WTC11 (cell line): ENCODE measurements at regions not wholly inside any gene's neighbourhood (a gene's known extent, or its start where the extent isn't known, plus 50 kb on each side); places are given as distances from the start of the nearest gene placed in this dataset.

Experiments
- ATAC-seq: fragments of 200-7000 bp; cut with Tn5 transposase; 2 replicates; pipeline ENCODE4 v1.10.0; 2021; ENCODE audit warnings: mild to moderate bottlenecking, moderate library complexity
- CTCF ChIA-PET: fragments of 300-600 bp; sonication (Branson Sonifier 250); formaldehyde crosslinking; loops from one replicate; lab custom pipeline; 2021; ENCODE audit warnings: antibody characterized with exemption; lab: Charles Lee
- POLR2A ChIA-PET: fragments of 350-600 bp; sonication (Branson Sonifier 250); formaldehyde crosslinking; loops from one replicate; lab custom pipeline; 2021; ENCODE audit warnings: antibody characterized with exemption; lab: Charles Lee
- DNase-seq: peaks from one replicate; pipeline ENCODE4 v3.0.0; 2021; ENCODE audit warnings: low spot score
- H3K27ac Mint-ChIP-seq: 2 replicates; pipeline ENCODE4 v1.8.0; 2021; ENCODE audit warnings: mixed read lengths
- H3K27me3 Mint-ChIP-seq: 2 replicates; pipeline ENCODE4 v1.8.0; 2021; ENCODE audit warnings: low read depth, mild to moderate bottlenecking, moderate library complexity, mixed read lengths
- H3K36me3 Mint-ChIP-seq: 2 replicates; pipeline ENCODE4 v1.8.0; 2021; ENCODE audit warnings: mixed read lengths
- H3K4me1 Mint-ChIP-seq: 2 replicates; pipeline ENCODE4 v1.8.0; 2022; ENCODE audit warnings: mixed read lengths
- H3K4me3 Mint-ChIP-seq: 2 replicates; pipeline ENCODE4 v1.8.0; 2021; ENCODE audit warnings: mild to moderate bottlenecking, moderate library complexity, mixed read lengths
- H3K9me3 Mint-ChIP-seq: 2 replicates; pipeline ENCODE4 v1.8.0; 2021; ENCODE audit warnings: mixed read lengths
- CREB1 ChIP-seq: sonication (generic); formaldehyde crosslinking; IDR thresholded peaks from 2 replicates; pipeline ENCODE4 v1.8.0; 2023; ENCODE audit warnings: mild to moderate bottlenecking, missing genetic modification reagents
- EMX1 ChIP-seq: fragments of 250-450 bp; sonication (Bioruptor Pico); IDR thresholded peaks from 2 replicates; pipeline ENCODE4 v1.8.0; 2021; ENCODE audit warnings: mild to moderate bottlenecking
- GABPB1 ChIP-seq: sonication (generic); formaldehyde crosslinking; IDR thresholded peaks from 2 replicates; pipeline ENCODE4 v1.8.1; 2023; ENCODE audit warnings: mild to moderate bottlenecking, missing genetic modification reagents
- GTF2I ChIP-seq: fragments of 250-450 bp; sonication (Bioruptor Pico); conservative IDR thresholded peaks from 2 replicates; pipeline ENCODE4 v1.4.0; 2021; ENCODE audit warnings: mild to moderate bottlenecking
- MYBL2 ChIP-seq: sonication (generic); formaldehyde crosslinking; IDR thresholded peaks from 2 replicates; pipeline ENCODE4 v1.8.1; 2023; ENCODE audit warnings: mild to moderate bottlenecking, moderate library complexity, missing genetic modification reagents
- NFYB ChIP-seq: sonication (generic); formaldehyde crosslinking; conservative IDR thresholded peaks from 2 replicates; pipeline ENCODE4 v1.8.0; 2022; ENCODE audit warnings: low read depth, missing genetic modification reagents
- NR2C2 ChIP-seq: sonication (generic); formaldehyde crosslinking; IDR thresholded peaks from 2 replicates; pipeline ENCODE4 v1.8.0; 2022; ENCODE audit warnings: mild to moderate bottlenecking, missing genetic modification reagents
- SMAD4 ChIP-seq: sonication (generic); formaldehyde crosslinking; IDR thresholded peaks from 2 replicates; pipeline ENCODE4 v1.8.0; 2022; ENCODE audit warnings: mild to moderate bottlenecking, missing genetic modification reagents
- TF ChIP-seq, protein P1 (sequence below): sonication (generic); formaldehyde crosslinking; IDR thresholded peaks from 2 replicates; pipeline ENCODE4 v1.8.1; 2023; ENCODE audit warnings: mild to moderate bottlenecking, missing genetic modification reagents, moderate library complexity
- TF ChIP-seq, protein P2 (sequence below): sonication (generic); formaldehyde crosslinking; IDR thresholded peaks from 2 replicates; pipeline ENCODE4 v1.8.0; 2022; ENCODE audit warnings: mild to moderate bottlenecking, missing genetic modification reagents
- TF ChIP-seq, protein P3 (sequence below): sonication (generic); formaldehyde crosslinking; IDR thresholded peaks from 2 replicates; pipeline ENCODE4 v1.8.1; 2023; ENCODE audit warnings: mild to moderate bottlenecking, missing genetic modification reagents
- TF ChIP-seq, protein P4 (sequence below): sonication (generic); formaldehyde crosslinking; IDR thresholded peaks from 2 replicates; pipeline ENCODE4 v1.8.1; 2023; ENCODE audit warnings: mild to moderate bottlenecking, missing genetic modification reagents, borderline replicate concordance
- TF ChIP-seq, protein P5 (sequence below): fragments of 250-450 bp; sonication (Bioruptor Pico); conservative IDR thresholded peaks from 2 replicates; pipeline ENCODE4 v1.9.0; 2021; ENCODE audit warnings: mild to moderate bottlenecking

DNA sequence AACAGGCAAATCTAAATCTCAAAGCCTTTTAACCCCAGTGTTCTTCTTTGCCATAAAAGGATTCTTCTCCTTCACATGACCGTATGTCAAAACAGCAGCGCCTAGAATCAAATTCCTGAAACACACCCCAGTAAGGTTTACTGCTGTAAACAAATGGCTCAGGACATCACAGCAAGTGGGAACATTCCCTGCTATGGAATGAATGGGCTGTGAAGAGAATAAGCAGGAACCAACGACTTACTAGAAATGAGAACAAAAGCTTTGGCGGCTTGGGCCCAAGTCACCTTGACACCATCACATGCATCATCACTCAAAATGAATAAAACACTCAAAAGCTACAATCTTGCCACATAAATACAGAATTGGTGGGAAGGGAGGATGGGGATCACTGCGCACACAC, 80.4 kb upstream of the SPATA13 start:
- DNase-seq, result no peak

DNA sequence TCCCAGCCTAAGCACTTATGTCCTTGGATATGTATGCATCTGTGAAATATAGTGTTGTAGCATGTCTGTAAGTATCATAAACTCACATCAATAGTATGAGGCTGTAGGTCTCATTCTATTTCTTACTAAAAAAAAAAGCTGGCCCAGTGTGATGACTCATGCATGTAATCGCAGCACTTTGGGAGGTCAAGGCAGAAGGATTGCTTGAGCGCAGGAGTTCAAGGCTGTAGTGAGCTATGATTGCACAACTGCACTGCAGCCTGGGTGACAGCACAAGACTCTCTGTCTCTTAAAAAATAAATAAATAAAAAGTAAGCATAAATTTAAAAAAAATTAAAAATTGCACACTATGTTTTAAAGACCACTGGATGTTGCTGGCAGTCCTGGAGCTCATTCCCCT, 79.1 kb upstream of the SPATA13 start:
- TF ChIP-seq, protein P1, sequence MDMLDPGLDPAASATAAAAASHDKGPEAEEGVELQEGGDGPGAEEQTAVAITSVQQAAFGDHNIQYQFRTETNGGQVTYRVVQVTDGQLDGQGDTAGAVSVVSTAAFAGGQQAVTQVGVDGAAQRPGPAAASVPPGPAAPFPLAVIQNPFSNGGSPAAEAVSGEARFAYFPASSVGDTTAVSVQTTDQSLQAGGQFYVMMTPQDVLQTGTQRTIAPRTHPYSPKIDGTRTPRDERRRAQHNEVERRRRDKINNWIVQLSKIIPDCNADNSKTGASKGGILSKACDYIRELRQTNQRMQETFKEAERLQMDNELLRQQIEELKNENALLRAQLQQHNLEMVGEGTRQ (CRISPR knock-in tag), result no peak
- TF ChIP-seq SMAD4 (CRISPR knock-in tag) (no peak), GABPB1 (CRISPR knock-in tag) (no peak), NR2C2 (CRISPR knock-in tag) (no peak), MYBL2 (CRISPR knock-in tag) (no peak), CREB1 (CRISPR knock-in tag) (no peak), GTF2I (CRISPR knock-in tag) (no peak)
- TF ChIP-seq, protein P2, sequence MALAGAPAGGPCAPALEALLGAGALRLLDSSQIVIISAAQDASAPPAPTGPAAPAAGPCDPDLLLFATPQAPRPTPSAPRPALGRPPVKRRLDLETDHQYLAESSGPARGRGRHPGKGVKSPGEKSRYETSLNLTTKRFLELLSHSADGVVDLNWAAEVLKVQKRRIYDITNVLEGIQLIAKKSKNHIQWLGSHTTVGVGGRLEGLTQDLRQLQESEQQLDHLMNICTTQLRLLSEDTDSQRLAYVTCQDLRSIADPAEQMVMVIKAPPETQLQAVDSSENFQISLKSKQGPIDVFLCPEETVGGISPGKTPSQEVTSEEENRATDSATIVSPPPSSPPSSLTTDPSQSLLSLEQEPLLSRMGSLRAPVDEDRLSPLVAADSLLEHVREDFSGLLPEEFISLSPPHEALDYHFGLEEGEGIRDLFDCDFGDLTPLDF (CRISPR knock-in tag), result no peak
- TF ChIP-seq, protein P3, sequence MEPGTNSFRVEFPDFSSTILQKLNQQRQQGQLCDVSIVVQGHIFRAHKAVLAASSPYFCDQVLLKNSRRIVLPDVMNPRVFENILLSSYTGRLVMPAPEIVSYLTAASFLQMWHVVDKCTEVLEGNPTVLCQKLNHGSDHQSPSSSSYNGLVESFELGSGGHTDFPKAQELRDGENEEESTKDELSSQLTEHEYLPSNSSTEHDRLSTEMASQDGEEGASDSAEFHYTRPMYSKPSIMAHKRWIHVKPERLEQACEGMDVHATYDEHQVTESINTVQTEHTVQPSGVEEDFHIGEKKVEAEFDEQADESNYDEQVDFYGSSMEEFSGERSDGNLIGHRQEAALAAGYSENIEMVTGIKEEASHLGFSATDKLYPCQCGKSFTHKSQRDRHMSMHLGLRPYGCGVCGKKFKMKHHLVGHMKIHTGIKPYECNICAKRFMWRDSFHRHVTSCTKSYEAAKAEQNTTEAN (CRISPR knock-in tag), result no peak
- TF ChIP-seq, protein P4, sequence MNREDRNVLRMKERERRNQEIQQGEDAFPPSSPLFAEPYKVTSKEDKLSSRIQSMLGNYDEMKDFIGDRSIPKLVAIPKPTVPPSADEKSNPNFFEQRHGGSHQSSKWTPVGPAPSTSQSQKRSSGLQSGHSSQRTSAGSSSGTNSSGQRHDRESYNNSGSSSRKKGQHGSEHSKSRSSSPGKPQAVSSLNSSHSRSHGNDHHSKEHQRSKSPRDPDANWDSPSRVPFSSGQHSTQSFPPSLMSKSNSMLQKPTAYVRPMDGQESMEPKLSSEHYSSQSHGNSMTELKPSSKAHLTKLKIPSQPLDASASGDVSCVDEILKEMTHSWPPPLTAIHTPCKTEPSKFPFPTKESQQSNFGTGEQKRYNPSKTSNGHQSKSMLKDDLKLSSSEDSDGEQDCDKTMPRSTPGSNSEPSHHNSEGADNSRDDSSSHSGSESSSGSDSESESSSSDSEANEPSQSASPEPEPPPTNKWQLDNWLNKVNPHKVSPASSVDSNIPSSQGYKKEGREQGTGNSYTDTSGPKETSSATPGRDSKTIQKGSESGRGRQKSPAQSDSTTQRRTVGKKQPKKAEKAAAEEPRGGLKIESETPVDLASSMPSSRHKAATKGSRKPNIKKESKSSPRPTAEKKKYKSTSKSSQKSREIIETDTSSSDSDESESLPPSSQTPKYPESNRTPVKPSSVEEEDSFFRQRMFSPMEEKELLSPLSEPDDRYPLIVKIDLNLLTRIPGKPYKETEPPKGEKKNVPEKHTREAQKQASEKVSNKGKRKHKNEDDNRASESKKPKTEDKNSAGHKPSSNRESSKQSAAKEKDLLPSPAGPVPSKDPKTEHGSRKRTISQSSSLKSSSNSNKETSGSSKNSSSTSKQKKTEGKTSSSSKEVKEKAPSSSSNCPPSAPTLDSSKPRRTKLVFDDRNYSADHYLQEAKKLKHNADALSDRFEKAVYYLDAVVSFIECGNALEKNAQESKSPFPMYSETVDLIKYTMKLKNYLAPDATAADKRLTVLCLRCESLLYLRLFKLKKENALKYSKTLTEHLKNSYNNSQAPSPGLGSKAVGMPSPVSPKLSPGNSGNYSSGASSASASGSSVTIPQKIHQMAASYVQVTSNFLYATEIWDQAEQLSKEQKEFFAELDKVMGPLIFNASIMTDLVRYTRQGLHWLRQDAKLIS (CRISPR knock-in tag), result no peak
- Mint-ChIP-seq H3K27ac (no peak overlapping the region), H3K36me3 (no peaks in the 10 kb centered on the region), H3K4me3 (no peak overlapping the region), H3K9me3 (0 out of 2 replicates have a peak, but pooled peaks cover 3% of the 10 kb centered on the region), H3K27me3 (no peaks in the 10 kb centered on the region), H3K4me1 (peaks cover 29% of the 10 kb centered on the region)
- DNase-seq (no peak), ATAC-seq (no peak)
- ChIA-PET POLR2A (no interaction called here), CTCF (no interaction called here)

More for the DNA sequence above, 80.4 kb upstream of the SPATA13 start:
- ChIA-PET CTCF (no interaction called here), POLR2A (no interaction called here)
- no peaks in the 10 kb centered on the region for H3K27me3 Mint-ChIP-seq
- H3K36me3 Mint-ChIP-seq, result no peaks in the 10 kb centered on the region
- no peak for ATAC-seq
- no peak for TF ChIP-seq EMX1 (CRISPR knock-in tag)
- TF ChIP-seq, protein P5, sequence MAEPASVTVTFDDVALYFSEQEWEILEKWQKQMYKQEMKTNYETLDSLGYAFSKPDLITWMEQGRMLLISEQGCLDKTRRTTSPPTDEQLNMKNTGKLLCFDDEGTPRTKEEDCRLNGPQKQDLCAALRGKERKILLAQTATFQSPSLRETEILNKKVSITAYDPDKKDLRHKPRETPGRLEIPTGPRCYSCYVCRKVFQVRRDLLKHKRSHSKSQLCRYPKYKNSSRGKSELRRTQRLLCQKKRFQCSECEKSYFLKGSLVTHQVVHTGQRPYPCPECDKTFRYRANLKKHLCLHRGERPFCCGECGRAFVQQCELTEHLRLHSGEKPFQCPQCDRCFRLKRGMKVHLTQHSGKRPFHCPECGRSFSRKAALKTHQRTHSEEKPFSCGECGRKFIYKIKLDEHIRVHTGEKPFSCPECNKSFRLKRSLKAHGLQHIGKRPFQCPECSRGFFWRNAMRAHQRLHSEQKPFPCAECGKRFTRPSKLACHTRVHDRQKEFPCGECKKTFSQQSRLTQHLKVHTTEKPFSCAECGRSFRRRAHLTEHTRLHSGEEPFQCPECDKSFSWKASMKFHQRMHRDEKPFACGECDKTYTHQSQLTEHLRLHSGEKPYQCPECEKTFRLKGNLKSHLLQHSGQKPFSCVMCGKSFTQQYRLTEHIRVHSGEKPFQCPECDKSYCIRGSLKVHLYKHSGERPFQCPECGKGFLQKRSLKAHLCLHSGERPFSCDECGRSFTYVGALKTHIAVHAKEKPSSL (CRISPR knock-in tag), result no peak
- no peak for TF ChIP-seq SMAD4 (CRISPR knock-in tag)
- TF ChIP-seq, all 79 proteins: peak for 0
- no peak overlapping the region for H3K4me3 Mint-ChIP-seq
- H3K9me3 Mint-ChIP-seq, result 0 out of 2 replicates have a peak, but pooled peaks cover 3% of the 10 kb centered on the region
- H3K27ac Mint-ChIP-seq, result no peak overlapping the region
- peaks cover 35% of the 10 kb centered on the region for H3K4me1 Mint-ChIP-seq

DNA sequence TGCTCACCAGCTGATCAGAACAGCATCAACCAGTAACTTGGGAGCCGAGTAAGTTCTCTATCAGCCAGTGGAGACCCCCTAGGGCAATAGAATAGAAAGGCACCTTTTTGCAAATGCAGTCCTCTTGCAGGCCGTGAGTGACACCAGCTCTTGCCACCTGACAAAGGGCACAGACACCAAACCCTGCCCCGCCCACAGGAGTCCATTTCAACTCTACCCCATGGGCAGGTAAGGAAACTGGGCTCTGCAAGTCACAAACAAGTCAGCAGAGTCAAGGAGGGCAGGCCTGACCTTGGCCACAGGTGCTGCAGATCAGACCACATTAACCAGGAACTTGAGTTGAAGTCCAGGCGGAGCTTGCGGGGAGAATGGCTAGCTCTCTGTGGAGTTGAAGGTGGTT, 77.4 kb upstream of the SPATA13 start:
- no peaks in the 10 kb centered on the region for H3K9me3 Mint-ChIP-seq
- TF ChIP-seq, protein P1 (CRISPR knock-in tag), result no peak
- TF ChIP-seq NFYB (no peak), MYBL2 (CRISPR knock-in tag) (no peak)
- H3K4me3 Mint-ChIP-seq, result no peak overlapping the region
- DNase-seq, result no peak
- no peak for ATAC-seq
- H3K4me1 Mint-ChIP-seq, result peaks cover 21% of the 10 kb centered on the region
- CTCF ChIA-PET, result no interaction called here
- H3K36me3 Mint-ChIP-seq, result no peaks in the 10 kb centered on the region
- POLR2A ChIA-PET, result no interaction called here
- H3K27ac Mint-ChIP-seq, result no peak overlapping the region
- H3K27me3 Mint-ChIP-seq, result no peaks in the 10 kb centered on the region
